A549 (cell line): ENCODE measurements at regions not wholly inside any gene's neighbourhood (a gene's known extent, or its start where the extent isn't known, plus 50 kb on each side); places are given as distances from the start of the nearest gene placed in this dataset.

Experiments
- ATAC-seq, 2 experiments: fragments of 200-7000 bp in 1 of 2; fragments of >200 bp in 1 of 2; cut with Nextera tagmentation in 1 of 2; cut with Tn5 transposase in 1 of 2; 3 replicates each; pipeline versions ENCODE4 v1.8.0 to v1.9.1; 2018 to 2020; ENCODE audit warnings: mild to moderate bottlenecking in 1 of 2, moderate library complexity in 1 of 2
- CTCF ChIA-PET: fragments of 300-600 bp; sonication (Branson Sonifier 250); formaldehyde crosslinking; extraction: SDS; loops from one replicate; lab custom pipeline; 2021; ENCODE audit warnings: antibody characterized with exemption, inconsistent platforms; lab: Yijun Ruan, JAX
- POLR2A ChIA-PET: fragments of 350-600 bp; formaldehyde crosslinking; extraction: SDS; loops from one replicate; lab custom pipeline; 2021; ENCODE audit warnings: antibody characterized with exemption, inconsistent platforms; lab: Yijun Ruan, JAX
- DNase-seq, 2 experiments: peaks; one replicate each; pipeline versions ENCODE4 v3.0.0 to v3.0.0-alpha.2; 2011 to 2016; ENCODE audit warnings: low read depth in 1 of 2, low spot score in 1 of 2
- FAIRE-seq: peaks from 2 replicates; lab custom pipeline; 2011; peaks lifted over from hg19 to GRCh38; lab: Jason Lieb, UNC
- H3K27ac ChIP-seq, 2 experiments: fragments of >200 bp; sonication (Bioruptor Twin); formaldehyde crosslinking; 3 replicates each; pipeline ENCODE4 v1.5.1; 2016 to 2017
- H3K4me1 ChIP-seq: fragments of >200 bp; sonication (Bioruptor Twin); formaldehyde crosslinking; 3 replicates; pipeline ENCODE4 v1.6.1; 2016
- H3K4me2 ChIP-seq: fragments of >200 bp; sonication (Bioruptor Twin); formaldehyde crosslinking; 3 replicates; pipeline ENCODE4 v1.6.1; 2016
- H3K4me3 ChIP-seq: fragments of >200 bp; sonication (Bioruptor Twin); formaldehyde crosslinking; 3 replicates; pipeline ENCODE4 v1.5.1; 2016
- H3K9me3 ChIP-seq: fragments of >200 bp; sonication (Bioruptor Twin); formaldehyde crosslinking; 3 replicates; pipeline ENCODE4 v1.6.1; 2016
- CBX8 ChIP-seq: fragments of 200-600 bp; sonication (generic); IDR thresholded peaks from 2 replicates; pipeline ENCODE4 v1.6.1; 2016
- CHD4 ChIP-seq: fragments of 200-600 bp; sonication (generic); IDR thresholded peaks from 2 replicates; pipeline ENCODE4 v1.6.1; 2016; ENCODE audit warnings: antibody characterized with exemption, mild to moderate bottlenecking, borderline replicate concordance
- GATA3 ChIP-seq: IDR thresholded peaks from 2 replicates; pipeline ENCODE4 v1.6.1; 2012; ENCODE audit warnings: borderline replicate concordance
- HDAC2 ChIP-seq: fragments of 200-600 bp; sonication (generic); IDR thresholded peaks from 2 replicates; pipeline ENCODE4 v1.6.1; 2016
- HOXB5 ChIP-seq: fragments of 250-450 bp; sonication (Bioruptor Pico); IDR thresholded peaks from 2 replicates; pipeline ENCODE4 v1.5.0; 2020; ENCODE audit warnings: mild to moderate bottlenecking, moderate library complexity
- JUNB ChIP-seq: fragments of >200 bp; sonication (Bioruptor Twin); formaldehyde crosslinking; IDR thresholded peaks from 2 replicates; pipeline ENCODE4 v1.6.1; 2016
- KDM5A ChIP-seq: fragments of 200-600 bp; sonication (generic); IDR thresholded peaks from 2 replicates; pipeline ENCODE4 v1.6.1; 2016; ENCODE audit warnings: antibody characterized with exemption, mild to moderate bottlenecking
- MAZ ChIP-seq: fragments of 150-350 bp; IDR thresholded peaks from 2 replicates; pipeline ENCODE4 v1.6.1; 2014; ENCODE audit warnings: antibody characterized with exemption, low read depth, low read length, borderline replicate concordance
- NPAS2 ChIP-seq: fragments of 250-450 bp; sonication (Bioruptor Pico); IDR thresholded peaks from 2 replicates; pipeline ENCODE4 v1.8.0; 2022; ENCODE audit warnings: mild to moderate bottlenecking, moderate library complexity, borderline replicate concordance
- NR3C1 ChIP-seq: fragments of >200 bp; sonication (Bioruptor Twin); formaldehyde crosslinking; IDR thresholded peaks from 3 replicates; pipeline ENCODE4 v1.6.1; 2017
- PHF8 ChIP-seq: fragments of 200-600 bp; sonication (generic); IDR thresholded peaks from 2 replicates; pipeline ENCODE4 v1.6.1; 2016; ENCODE audit warnings: low read depth, mild to moderate bottlenecking, antibody characterized with exemption, moderate library complexity, borderline replicate concordance
- POLR2A ChIP-seq: IDR thresholded peaks from 2 replicates; pipeline ENCODE4 v1.6.1; 2012; ENCODE audit warnings: mild to moderate bottlenecking, low read length
- RAD21 ChIP-seq, 2 experiments: fragments of >200 bp in 1 of 2; sonication (Bioruptor Twin) in 1 of 2; formaldehyde crosslinking in 1 of 2; IDR thresholded peaks in 1 of 2; conservative IDR thresholded peaks in 1 of 2; 2 replicates in 1 of 2; 3 replicates in 1 of 2; pipeline ENCODE4 v1.6.1; 2012 to 2018; ENCODE audit warnings: inconsistent platforms in 1 of 2
- RARB ChIP-seq: fragments of 250-450 bp; sonication (Bioruptor Pico); IDR thresholded peaks from 2 replicates; pipeline ENCODE4 v1.8.0; 2021; ENCODE audit warnings: mild to moderate bottlenecking, moderate library complexity
- RCOR1 ChIP-seq: fragments of 150-350 bp; IDR thresholded peaks from 2 replicates; pipeline ENCODE4 v1.6.1; 2014; ENCODE audit warnings: antibody characterized with exemption, low read length, low read depth
- RFX5 ChIP-seq: fragments of 450-650 bp; IDR thresholded peaks from 2 replicates; pipeline ENCODE4 v1.7.1; 2014; ENCODE audit warnings: antibody characterized with exemption, mild to moderate bottlenecking, moderate library complexity
- RNF2 ChIP-seq: fragments of 200-600 bp; sonication (generic); IDR thresholded peaks from 2 replicates; pipeline ENCODE4 v1.6.1; 2016; ENCODE audit warnings: low read depth, mild to moderate bottlenecking, antibody characterized with exemption, moderate library complexity, borderline replicate concordance
- ZC3H11A ChIP-seq: fragments of 450-650 bp; IDR thresholded peaks from 2 replicates; pipeline ENCODE4 v1.6.1; 2014; ENCODE audit warnings: antibody characterized with exemption, mild to moderate bottlenecking
- ZFP36 ChIP-seq: fragments of 450-650 bp; IDR thresholded peaks from 2 replicates; pipeline ENCODE4 v1.6.1; 2014; ENCODE audit warnings: borderline replicate concordance; ENCODE audit not compliant: partially characterized antibody
- ZNF302 ChIP-seq: fragments of 250-450 bp; sonication (Bioruptor Pico); IDR thresholded peaks from 2 replicates; pipeline ENCODE4 v1.9.0; 2021; ENCODE audit warnings: inconsistent platforms, mild to moderate bottlenecking, moderate library complexity
- ZSCAN20 ChIP-seq: fragments of 250-450 bp; sonication (Bioruptor Pico); IDR thresholded peaks from 2 replicates; pipeline ENCODE4 v1.8.0; 2022; ENCODE audit warnings: mild to moderate bottlenecking, moderate library complexity
- WGBS: methylation state at CpG from one replicate; pipeline ENCODE4 v1.1.6; 2017; ENCODE audit errors: missing lambda C conversion rate; 5-methylcytosine and 5-hydroxymethylcytosine counted together
- TF ChIP-seq, protein P1 (sequence below): fragments of >200 bp; sonication (Bioruptor Twin); formaldehyde crosslinking; IDR thresholded peaks from 3 replicates; pipeline ENCODE4 v1.5.1; 2016
- TF ChIP-seq, protein P2 (sequence below): fragments of >200 bp; sonication (Bioruptor Twin); formaldehyde crosslinking; IDR thresholded peaks from 2 replicates; pipeline ENCODE4 v1.6.1; 2016
- TF ChIP-seq, protein P3 (sequence below): fragments of 250-450 bp; sonication (Bioruptor Pico); IDR thresholded peaks from 2 replicates; pipeline ENCODE4 v1.5.0; 2020; ENCODE audit warnings: low read depth, mild to moderate bottlenecking, moderate library complexity
- TF ChIP-seq, protein P4 (sequence below): fragments of >200 bp; sonication (Bioruptor Twin); formaldehyde crosslinking; IDR thresholded peaks from 3 replicates; pipeline ENCODE4 v1.6.1; 2016
- TF ChIP-seq, protein P5 (sequence below): IDR thresholded peaks from 2 replicates; pipeline ENCODE4 v1.6.1; 2012

DNA sequence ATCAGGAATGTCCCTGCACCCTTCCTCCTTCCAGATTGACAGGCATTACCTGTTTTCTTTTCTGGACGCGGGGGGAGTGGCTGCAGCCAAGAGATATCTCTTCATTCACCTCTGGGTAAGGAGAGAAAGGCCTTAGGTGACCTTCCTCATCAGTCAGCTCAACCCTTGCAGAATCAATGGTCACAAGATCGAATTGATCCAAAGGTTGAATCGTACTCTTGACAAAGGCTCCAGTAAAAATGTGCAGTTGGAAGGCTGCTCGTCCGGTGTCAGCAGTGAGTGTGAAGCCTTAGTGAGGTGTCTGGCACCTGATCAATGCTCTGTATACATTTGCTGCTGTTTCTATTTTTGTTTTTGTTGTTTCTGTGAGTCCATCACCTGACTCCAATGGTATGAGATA is 282.6 kb upstream of the AJAP1 start:
- Histone ChIP-seq H3K9me3 (peaks cover 6% of the 10 kb centered on the region; the same call in 1 of the 3 replicates), H3K27ac (no peak overlapping the region), H3K4me3 (no peak overlapping the region), H3K4me1 (peaks cover 10% of the 10 kb centered on the region; the same call in 1 of the 3 replicates), H3K4me2 (no peak overlapping the region)
- TF ChIP-seq RARB (CRISPR knock-in tag) (no peak), MAZ (no peak), RAD21 (conservative IDR thresholded peaks at IDR 0.05 in 1 of 2, IDR thresholded peaks at IDR 0.05 in 1 of 2) (no peak), NR3C1 (no peak), RFX5 (no peak), ZNF302 (CRISPR knock-in tag) (no peak), GATA3 (no peak), HDAC2 (no peak), RCOR1 (no peak), ZSCAN20 (CRISPR knock-in tag) (no peak), ZC3H11A (no peak), CBX8 (no peak), KDM5A (no peak)
- TF ChIP-seq, protein P1, sequence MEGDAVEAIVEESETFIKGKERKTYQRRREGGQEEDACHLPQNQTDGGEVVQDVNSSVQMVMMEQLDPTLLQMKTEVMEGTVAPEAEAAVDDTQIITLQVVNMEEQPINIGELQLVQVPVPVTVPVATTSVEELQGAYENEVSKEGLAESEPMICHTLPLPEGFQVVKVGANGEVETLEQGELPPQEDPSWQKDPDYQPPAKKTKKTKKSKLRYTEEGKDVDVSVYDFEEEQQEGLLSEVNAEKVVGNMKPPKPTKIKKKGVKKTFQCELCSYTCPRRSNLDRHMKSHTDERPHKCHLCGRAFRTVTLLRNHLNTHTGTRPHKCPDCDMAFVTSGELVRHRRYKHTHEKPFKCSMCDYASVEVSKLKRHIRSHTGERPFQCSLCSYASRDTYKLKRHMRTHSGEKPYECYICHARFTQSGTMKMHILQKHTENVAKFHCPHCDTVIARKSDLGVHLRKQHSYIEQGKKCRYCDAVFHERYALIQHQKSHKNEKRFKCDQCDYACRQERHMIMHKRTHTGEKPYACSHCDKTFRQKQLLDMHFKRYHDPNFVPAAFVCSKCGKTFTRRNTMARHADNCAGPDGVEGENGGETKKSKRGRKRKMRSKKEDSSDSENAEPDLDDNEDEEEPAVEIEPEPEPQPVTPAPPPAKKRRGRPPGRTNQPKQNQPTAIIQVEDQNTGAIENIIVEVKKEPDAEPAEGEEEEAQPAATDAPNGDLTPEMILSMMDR, result no peak
- TF ChIP-seq, protein P2, sequence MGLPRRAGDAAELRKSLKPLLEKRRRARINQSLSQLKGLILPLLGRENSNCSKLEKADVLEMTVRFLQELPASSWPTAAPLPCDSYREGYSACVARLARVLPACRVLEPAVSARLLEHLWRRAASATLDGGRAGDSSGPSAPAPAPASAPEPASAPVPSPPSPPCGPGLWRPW, result no peak
- TF ChIP-seq, protein P3, sequence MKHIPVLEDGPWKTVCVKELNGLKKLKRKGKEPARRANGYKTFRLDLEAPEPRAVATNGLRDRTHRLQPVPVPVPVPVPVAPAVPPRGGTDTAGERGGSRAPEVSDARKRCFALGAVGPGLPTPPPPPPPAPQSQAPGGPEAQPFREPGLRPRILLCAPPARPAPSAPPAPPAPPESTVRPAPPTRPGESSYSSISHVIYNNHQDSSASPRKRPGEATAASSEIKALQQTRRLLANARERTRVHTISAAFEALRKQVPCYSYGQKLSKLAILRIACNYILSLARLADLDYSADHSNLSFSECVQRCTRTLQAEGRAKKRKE (CRISPR knock-in tag), result no peak
- TF ChIP-seq, protein P4, sequence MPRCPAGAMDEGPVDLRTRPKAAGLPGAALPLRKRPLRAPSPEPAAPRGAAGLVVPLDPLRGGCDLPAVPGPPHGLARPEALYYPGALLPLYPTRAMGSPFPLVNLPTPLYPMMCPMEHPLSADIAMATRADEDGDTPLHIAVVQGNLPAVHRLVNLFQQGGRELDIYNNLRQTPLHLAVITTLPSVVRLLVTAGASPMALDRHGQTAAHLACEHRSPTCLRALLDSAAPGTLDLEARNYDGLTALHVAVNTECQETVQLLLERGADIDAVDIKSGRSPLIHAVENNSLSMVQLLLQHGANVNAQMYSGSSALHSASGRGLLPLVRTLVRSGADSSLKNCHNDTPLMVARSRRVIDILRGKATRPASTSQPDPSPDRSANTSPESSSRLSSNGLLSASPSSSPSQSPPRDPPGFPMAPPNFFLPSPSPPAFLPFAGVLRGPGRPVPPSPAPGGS, result no peak
- CTCF ChIA-PET, result no interaction called here
- POLR2A ChIA-PET, result no interaction called here
- 29% methylated on average over 6 of the region's 6 CpGs for WGBS
- ATAC-seq (no peak), DNase-seq (no peak), FAIRE-seq (no peak)

DNA sequence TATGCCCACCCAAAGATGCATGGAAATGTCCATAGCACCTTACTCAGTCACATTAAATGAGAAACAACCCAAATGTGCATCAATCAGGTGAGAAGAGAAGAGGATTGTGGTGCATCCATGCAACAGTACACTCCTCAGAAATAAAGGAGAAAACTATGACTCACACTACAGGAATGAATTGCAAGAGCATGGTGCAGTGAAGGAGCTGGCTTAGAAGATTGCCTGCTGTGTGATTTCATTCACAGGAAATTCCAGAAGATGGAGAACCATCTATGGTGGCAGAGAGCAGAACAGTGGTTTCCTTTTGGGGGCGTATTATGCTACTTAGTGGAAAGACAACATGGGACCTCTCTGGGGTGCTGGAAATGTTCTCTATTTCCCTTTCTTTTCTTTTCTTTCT is 278.6 kb upstream of the AJAP1 start:
- peak overlapping the region; percentile 9; the same call in 1 of the 3 replicates for H3K4me2 ChIP-seq

DNA sequence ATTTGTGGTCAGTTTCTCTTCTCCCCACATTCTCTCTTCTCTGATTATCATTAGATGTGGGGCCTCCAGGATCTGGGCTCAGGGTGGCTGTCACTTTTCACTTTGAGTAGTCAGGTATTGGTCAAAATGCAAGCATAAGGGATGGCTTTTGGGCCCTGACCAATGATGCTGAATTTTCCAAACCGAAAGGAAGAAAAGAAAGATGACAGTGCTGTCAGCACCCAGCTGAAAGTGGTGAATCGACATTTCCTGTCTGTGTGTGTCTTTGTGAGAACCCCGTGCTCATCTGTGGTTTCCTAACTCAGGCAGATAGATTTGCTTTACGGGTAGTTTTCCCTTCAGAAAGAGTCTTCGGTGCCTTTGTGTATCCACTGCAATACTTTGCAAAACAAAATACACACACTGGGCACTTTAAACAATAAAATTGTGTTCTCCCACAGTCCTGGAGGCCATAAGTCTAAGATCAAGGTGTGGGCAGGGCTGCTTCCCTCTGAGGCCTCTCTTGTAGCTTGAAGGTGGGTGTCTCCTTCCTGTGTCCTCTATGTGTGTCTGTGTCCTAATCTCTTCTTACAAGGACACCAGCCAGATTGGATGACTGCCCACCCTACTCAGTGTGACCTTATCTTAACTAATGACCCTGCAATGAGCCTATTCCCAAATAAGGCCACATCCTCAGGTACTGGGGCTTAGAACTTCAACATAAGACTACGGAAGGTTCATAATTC is 274.8 kb upstream of the AJAP1 start:
- H3K4me3 ChIP-seq, result no peak overlapping the region
- ATAC-seq (no peak), DNase-seq (no peak), FAIRE-seq (no peak)
- peak overlapping the region; percentile 72 to 87 for H3K27ac ChIP-seq
- 52% methylated on average over 6 of the region's 6 CpGs for WGBS
- H3K9me3 ChIP-seq, result peaks cover 27% of the 10 kb centered on the region
- peaks cover 28% of the 10 kb centered on the region for H3K4me1 ChIP-seq
- TF ChIP-seq POLR2A, result no peak
- TF ChIP-seq KDM5A, result no peak
- no peak for TF ChIP-seq RAD21 (conservative IDR thresholded peaks at IDR 0.05 in 1 of 2, IDR thresholded peaks at IDR 0.05 in 1 of 2)
- TF ChIP-seq HDAC2, result no peak
- TF ChIP-seq, protein P5, sequence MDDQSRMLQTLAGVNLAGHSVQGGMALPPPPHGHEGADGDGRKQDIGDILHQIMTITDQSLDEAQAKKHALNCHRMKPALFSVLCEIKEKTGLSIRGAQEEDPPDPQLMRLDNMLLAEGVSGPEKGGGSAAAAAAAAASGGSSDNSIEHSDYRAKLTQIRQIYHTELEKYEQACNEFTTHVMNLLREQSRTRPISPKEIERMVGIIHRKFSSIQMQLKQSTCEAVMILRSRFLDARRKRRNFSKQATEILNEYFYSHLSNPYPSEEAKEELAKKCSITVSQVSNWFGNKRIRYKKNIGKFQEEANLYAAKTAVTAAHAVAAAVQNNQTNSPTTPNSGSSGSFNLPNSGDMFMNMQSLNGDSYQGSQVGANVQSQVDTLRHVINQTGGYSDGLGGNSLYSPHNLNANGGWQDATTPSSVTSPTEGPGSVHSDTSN, result no peak
- no peak for TF ChIP-seq PHF8
- no peak for TF ChIP-seq JUNB
- TF ChIP-seq GATA3, result no peak
- no peak for TF ChIP-seq NPAS2 (CRISPR knock-in tag)
- no peak for TF ChIP-seq CHD4
- no peak for TF ChIP-seq HOXB5 (CRISPR knock-in tag)
- TF ChIP-seq RNF2, result no peak
- TF ChIP-seq ZFP36, result no peak
- TF ChIP-seq MAZ, result no peak
- TF ChIP-seq CBX8, result no peak
- TF ChIP-seq RFX5, result no peak
- peak overlapping the region; percentile 25; the same call in 1 of the 3 replicates for H3K4me2 ChIP-seq
- CTCF ChIA-PET, result no interaction called here
- POLR2A ChIA-PET, result no interaction called here

More for the DNA sequence above, 278.6 kb upstream of the AJAP1 start:
- DNase-seq (peak in 1 of 2 experiments; percentile 32), FAIRE-seq (no peak), ATAC-seq (peak; percentile 52 to 61; a peak in 3 of 6 replicates)
- H3K4me1 ChIP-seq, result peaks cover 22% of the 10 kb centered on the region
- CTCF ChIA-PET, result interaction anchor here (0.7 kb wide), 1 partner anchor 15 kb away, joined by 5 read pairs; no protein-coding TSS in a partner anchor
- peak overlapping the region; percentile 42 to 87; a peak in 4 of 6 replicates for H3K27ac ChIP-seq
- 45% methylated on average over 1 of the region's 1 CpG for WGBS
- peaks cover 12% of the 10 kb centered on the region; the same call in 2 of the 3 replicates for H3K9me3 ChIP-seq
- POLR2A ChIA-PET, result no interaction called here
- H3K4me3 ChIP-seq, result no peak overlapping the region
- TF ChIP-seq PHF8, result no peak
- 0 out of 2 replicates have a peak, but pooled peaks have one; percentile 16 for TF ChIP-seq JUNB
